Stimulated activated CD8-positive, alpha-beta memory T cell treated with anti-CD3 and anti-CD28 coated beads, Interleukin-12 subunit alpha, Interleukin-12 subunit beta, amount 100 ng/mL, for 4 hours (primary cell): ENCODE measurements at regions not wholly inside any gene's neighbourhood (a gene's known extent, or its start where the extent isn't known, plus 50 kb on each side); places are given as distances from the start of the nearest gene placed in this dataset.
"Not testable (repeated sequence)": the region's sequence is repeated elsewhere in the genome, so short reads cannot be mapped to it uniquely, and the experiment has no call there.

ENCODE experiments used
- DNase-seq: peaks from one replicate; pipeline ENCODE4 v3.0.0-alpha.2; 2020; ENCODE audit warnings: low read depth

- no peak for DNase-seq
Measured at GRCh38 chr7:142469696-142470543, 212.1 kb upstream of the PRSS58 start.

DNA sequence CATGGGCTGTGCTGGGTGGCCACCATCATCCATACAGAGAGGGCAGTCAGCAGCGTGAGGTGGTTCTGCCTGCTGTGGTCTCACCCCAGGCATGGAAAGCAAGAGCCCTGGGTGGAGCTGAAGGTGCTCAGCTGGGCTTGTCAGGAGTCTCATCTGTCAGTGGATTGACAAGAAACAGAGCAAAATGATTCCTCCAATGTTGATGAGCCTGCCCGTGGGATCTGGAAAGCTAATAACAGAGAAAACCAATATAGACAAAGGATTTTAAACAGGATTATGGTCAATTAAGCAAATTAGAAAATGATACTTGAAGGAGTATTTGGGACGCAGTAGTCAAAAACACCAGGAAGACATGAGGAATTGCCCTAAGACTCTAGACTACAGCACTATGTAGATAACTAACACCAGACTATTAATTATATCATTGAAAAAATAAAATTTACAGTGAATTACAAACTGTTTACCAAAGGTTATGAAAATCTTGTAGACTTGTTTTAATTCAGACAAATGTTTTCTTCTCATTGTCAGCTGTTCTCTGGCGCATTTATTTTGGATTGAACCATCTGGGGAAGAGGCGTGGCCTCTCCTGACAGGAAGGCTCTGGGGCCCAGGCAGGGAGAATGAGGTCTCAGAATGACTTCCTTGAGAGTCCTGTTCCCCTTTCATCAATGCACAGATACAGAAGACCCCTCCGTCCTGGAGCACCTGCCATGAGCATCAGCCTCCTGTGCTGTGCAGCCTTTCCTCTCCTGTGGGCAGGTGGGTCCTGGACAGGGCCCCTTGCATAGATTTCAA lies 211.2 kb upstream of the PRSS58 start:
- DNase-seq, result no peak

DNA sequence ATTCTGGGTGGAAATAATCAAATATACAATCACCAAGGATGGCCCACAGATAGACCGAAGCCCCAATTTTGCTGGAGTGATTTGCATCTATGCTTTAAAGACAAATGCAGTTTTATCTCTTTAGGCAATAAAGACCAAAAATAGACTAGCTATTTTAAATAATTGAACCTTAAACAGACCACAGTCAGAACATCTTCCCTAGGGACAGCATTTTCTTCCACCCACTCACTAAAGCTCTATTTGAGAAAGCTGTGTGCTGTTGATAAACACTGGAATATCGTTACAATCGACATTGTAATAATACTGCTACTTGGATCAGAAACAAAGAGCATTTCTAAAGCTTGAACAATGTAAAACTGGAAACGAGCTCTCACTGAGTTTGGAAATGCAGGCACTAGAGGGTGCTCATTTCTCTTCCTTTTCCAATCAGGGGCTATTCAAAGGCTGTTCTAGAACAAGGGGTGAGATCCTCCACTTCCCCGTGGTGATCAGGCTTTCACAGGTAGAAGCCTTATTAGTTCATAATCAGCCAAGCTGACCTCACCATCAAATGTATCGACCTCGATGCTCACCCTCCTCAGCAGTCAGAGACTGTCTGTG lies 209.3 kb upstream of the PRSS58 start:
- DNase-seq, result not testable (repeated sequence)

DNA sequence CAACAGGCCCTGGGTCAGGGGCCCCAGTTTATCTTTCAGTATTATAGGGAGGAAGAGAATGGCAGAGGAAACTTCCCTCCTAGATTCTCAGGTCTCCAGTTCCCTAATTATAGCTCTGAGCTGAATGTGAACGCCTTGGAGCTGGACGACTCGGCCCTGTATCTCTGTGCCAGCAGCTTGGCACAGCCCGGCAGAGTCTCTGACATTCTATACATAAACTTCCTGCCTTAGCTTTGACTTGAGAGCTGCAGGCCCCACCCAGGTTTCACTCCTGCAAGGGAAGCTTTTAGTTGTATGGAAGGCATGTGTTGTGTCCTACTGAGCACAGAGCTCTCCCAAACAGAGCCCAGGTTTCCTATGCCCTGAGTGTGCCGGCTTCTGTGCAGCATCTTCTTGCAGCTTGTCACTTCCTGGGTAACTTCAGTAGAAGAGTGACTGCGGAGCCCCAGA lies 205.6 kb upstream of the PRSS58 start:
- no peak for DNase-seq

DNA sequence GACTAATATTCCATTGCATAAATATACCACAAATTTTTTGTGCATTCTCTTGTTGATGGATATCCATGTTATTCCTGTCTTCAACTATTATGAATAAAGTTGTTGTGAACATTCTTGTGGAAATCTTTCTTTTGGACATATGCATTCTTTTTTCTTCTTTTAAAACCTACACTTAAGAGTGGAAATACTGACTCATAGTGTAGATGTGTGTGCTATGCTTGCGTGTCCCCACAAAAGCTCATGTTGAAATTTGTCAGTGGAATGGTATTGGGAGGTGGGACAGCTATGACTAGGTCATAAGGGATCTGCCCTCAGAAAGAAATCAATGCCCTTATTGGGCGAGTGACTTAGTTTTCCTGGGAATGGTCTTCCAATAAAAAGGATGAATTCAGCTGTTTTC lies 203.6 kb upstream of the PRSS58 start:
- no peak for DNase-seq

DNA sequence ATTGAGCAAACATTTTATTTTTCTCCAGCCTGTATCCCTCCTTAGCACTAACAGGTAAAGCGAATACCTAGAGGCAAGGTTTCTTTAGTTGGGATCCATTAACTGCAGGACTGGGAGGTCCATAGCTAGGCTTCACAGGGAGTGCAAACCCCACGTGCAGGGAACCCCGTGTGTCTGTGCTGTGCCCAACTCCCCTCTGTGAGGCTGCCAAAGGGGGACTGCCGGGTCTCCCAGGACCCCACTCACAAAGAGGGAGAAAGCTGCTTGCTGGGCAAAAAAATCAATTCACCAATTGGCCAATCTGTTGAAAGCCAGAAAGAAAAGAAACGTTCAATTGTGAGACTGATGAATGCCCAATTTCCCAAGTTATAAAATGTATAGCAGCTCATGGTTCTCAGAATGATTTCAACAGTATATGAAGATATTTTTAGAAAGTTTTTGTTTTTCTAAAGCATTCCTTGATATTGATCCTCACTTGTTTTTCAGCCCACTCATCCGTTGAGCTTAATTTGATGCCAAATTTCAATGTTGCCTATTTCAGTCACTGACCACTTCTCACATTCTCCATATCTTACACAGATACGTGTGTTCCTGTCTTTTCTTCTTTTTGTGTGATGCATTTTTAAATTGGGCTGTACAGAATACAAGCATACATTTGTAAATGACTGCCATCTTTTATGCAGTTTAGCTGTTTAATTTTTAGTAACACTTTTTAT lies 202.7 kb upstream of the PRSS58 start:
- no peak for DNase-seq

DNA sequence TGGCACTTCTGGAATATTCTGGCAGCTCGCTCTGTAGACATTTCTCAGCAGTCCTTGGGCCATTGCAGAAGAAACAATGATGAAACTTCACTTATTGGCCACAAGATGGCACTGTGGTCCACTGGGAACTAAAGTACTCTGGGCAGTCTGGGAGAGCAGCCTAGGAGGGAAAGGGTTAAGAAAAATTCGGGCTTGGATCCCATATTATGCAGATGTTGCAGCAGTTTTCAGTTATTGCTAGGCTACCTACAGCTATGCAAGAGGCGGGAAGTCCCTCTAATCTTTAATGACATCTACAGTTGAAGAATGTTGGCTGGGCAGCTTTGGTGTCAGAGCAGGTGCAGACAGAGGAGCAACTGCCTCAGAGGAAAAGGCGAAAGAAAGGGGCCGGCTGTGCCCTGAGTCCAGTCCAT lies 201.7 kb upstream of the PRSS58 start:
- DNase-seq, result no peak

DNA sequence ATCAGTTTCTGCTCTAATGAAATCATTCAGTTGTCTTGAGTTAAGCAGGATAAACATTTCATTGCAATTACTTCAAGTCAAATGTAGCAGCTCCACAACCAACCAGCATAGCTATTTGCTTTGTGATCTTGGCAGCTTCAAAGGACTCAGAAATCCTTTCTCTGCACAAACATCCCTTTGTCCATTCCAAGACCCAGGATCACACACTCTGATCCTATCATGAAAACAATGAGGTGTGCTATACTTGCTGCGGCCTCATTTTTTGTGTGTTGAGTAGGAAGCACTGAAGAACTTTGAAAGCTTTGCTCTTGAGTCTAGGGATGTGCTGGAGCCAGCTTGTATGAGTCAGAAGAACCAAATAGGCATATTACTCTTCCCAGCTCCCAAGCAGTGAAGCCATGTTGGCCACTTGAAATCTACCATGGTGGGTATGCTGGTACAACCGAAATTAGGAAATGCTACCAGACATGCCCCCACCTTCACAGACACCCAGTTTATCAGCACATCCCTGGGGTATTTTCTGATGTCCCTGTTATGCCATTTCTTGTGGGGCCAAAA lies 199.4 kb upstream of the PRSS58 start:
- DNase-seq, result no peak

DNA sequence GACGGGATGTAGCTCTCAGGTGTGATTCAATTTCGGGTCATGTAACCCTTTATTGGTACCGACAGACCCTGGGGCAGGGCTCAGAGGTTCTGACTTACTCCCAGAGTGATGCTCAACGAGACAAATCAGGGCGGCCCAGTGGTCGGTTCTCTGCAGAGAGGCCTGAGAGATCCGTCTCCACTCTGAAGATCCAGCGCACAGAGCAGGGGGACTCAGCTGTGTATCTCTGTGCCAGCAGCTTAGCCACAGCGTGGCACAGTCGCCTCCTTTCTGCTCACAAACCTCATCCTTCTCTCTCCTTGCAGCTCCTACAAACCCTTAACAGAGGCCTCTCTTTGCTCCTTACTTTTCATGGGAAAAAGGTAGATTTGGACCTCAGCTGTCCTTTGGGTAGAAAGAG lies 197.5 kb upstream of the PRSS58 start:
- no peak for DNase-seq

- no peak for DNase-seq
Measured at GRCh38 chr7:142454862-142455261, 197.0 kb upstream of the PRSS58 start.

- DNase-seq, result no peak
Measured at GRCh38 chr7:142452791-142453190, 194.9 kb upstream of the PRSS58 start.

DNA sequence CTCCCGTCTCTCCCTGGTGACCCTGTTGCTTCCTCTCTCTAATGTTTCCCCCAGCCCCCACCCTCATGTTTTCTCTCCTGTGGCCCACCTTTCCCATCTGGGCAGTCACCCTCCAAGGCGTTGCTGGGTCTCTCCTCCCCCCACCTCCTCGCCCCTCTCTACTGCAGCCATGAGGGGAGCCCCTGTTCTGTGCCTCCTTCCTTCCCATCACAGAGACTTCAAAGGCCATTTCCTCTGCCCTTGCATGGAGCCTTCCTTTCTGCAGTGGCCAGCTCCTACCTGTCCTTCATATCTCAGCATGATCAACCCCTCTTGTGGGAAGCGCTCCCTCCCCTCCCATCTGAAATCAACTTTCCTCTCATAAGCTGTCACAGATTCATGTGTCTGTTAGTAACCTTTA lies 194.0 kb upstream of the PRSS58 start:
- DNase-seq, result no peak

DNA sequence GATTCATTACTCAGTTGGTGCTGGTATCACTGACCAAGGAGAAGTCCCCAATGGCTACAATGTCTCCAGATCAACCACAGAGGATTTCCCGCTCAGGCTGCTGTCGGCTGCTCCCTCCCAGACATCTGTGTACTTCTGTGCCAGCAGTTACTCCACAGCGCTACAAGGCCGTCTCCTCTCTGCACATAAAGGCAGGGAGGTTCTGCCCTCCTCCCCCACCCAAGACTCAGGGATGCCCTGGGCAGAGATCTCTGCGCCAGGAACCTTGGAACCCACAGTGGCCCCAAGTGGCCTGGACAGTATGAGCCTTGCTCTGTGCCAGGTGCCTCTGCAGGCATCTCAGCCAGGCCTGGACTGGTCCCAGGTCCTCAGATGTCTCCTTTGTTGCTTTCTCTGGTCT lies 193.4 kb upstream of the PRSS58 start:
- no peak for DNase-seq

GRCh38 chr7:142450695-142451094 lies 192.8 kb upstream of the PRSS58 start:
- no peak for DNase-seq

DNA sequence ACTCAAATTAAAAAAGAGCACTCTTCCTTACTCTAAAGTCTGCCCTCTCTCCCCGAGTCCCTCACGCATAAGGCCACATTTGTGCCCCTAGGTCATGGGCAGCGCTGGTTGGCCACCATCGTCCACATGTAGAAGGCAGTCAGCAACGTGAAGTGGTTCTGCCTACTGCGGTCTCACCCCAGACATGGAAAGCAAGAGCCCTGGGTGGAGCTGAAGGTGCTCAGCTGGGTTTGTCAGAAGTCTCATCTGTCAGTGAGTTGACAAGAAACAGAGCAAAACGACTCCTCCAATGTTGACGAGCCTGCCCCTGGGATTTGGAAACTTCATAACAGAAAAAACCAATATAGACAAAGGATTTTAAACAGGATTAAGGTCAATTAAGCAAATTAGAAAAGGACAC lies 192.3 kb upstream of the PRSS58 start:
- no peak for DNase-seq

DNA sequence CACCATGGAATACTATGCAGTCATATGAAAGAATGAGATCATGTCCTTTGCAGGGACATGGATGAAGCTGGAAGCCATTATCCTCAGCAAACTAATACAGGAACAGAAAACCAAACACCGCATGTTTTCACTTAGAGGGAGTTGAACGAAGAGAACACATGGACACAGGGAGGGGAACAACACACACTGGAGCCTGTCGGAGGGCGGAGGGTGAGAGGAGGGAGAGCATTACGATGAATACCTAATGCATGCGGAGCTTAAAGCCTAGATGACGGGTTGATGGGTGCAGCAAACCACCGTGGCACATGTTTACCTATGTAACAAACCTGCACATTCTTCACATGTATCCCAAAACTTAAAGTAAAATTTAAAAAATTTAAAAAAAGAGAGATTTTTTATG lies 191.0 kb upstream of the PRSS58 start:
- DNase-seq, result not testable (repeated sequence)

DNA sequence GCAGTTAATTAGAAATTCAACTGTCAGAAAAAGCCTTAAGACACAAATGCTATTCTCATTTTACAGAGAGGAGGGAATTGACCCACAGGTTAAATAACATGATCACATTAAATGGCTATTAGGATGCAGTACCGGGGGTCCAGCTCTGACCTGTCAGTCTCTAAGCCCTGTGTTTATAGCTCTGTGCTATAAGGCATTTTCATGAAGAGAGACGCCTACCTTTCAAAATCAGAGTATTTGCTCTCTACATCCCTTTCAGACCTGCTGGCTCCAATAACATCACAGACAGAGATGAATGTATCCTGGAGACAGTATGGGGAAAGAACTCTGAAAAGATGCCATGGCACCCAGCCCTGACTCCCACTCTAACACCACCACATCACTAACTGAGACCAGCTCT lies 189.9 kb upstream of the PRSS58 start:
- DNase-seq, result no peak

DNA sequence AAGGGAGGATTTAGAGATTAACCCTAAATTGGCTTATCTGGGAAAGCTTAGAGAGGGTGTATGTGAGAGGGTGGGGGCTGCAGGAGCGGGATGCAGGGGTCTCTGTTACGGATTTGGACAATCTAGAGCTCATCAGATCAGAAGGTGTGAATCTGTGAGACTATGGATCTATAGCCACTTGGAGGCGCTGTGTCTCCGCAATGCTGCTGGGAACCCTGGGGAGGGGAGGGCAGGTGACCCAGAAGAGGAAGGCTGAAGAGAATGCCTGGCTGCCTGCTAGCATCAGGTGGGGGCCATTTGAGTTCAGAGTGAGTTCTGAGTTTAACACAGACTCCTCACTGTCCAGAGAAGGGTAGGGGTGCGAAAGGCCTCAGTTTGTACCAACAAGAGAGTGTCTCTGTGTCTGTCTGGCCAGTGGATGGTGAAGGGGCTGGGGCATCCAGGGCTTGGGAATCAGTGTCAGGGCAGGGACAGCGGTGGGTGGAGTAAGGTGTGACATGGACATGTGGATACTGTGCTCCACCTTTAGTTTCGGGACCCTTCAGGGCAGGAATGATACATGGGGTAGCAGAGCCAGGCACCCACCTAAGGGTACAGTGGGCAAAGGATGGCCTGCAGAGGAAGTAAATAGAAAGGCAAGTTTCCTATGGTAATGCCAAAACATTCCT lies 187.3 kb upstream of the PRSS58 start:
- DNase-seq, result no peak

DNA sequence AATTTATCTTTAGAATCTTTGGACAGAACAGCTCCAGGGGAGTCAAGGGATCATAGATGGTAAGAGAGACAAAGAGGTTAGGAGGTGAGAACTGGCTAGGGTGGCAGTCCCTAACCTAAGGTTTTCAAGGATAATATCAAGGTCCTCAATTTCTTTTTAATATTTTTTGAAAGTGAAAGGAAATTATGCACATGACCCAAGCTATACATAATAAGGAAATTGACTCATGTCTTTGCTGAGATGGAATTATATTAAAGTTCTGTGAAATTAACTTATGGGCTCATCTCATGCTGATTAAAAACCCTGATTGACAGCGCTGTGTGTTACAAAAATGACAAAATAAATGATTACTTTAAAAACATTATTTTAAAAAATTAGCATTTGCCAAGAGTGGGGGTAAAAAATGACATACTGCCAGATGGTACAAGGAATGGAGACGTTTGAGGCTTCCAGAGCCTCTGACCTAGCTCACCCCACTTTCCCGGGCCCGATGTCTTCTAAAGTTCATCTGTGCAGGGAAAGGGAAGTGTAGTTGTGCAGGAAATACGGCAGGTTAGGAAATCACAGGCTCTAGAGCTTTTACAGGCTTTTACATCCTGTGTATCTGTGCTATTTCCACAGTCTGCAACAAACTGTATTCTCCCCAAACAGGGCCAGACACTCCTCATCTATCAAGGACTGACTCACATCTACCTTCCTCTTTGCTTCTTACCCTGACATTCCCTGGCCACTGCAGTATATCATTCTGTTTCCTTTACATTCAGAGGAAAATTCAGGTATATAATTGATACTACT lies 185.6 kb upstream of the PRSS58 start:
- DNase-seq, result no peak

DNA sequence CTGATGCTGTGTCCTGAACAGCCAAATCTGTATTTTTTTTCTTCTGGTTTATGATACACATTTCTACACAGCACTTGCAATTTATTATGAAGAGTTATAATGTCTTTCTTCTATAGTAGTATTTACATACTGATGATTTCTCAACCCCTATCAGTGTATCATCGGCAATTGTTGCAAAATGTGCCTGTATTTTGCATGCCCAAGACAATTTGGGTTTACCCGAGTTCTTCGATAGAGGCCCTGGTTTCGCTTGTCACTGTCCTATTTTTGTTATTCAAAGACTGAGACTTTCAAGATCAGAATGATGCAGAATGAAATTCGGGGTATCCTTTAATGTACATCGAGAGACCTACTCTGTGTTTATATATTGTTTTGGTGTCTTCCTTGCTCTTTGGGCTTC lies 184.5 kb upstream of the PRSS58 start:
- DNase-seq, result no peak
